IPS-15b (cell line): ENCODE measurements at regions not wholly inside any gene's neighbourhood (a gene's known extent, or its start where the extent isn't known, plus 50 kb on each side); places are given as distances from the start of the nearest gene placed in this dataset.

Experiments used
- H3K27me3 ChIP-seq: one replicate; pipeline ENCODE4 v1.6.1; 2013; ENCODE audit warnings: low read length; ENCODE audit not compliant: control insufficient read depth, insufficient read depth
- H3K36me3 ChIP-seq: one replicate; pipeline ENCODE4 v1.6.1; 2013; ENCODE audit warnings: low read length; ENCODE audit not compliant: control insufficient read depth, insufficient read depth
- H3K4me1 ChIP-seq: one replicate; pipeline ENCODE4 v1.6.1; 2013; ENCODE audit warnings: mild to moderate bottlenecking, low read length; ENCODE audit not compliant: control insufficient read depth, insufficient read depth
- H3K4me3 ChIP-seq: one replicate; pipeline ENCODE4 v1.5.1; 2013; ENCODE audit warnings: low read depth, low read length
- H3K9ac ChIP-seq: one replicate; pipeline ENCODE4 v1.6.1; 2013; ENCODE audit warnings: low read depth, mild to moderate bottlenecking, low read length
- H3K9me3 ChIP-seq: one replicate; pipeline ENCODE4 v1.6.1; 2013; ENCODE audit warnings: mild to moderate bottlenecking, low read length; ENCODE audit not compliant: control insufficient read depth, insufficient read depth

- H3K27me3 ChIP-seq = no peaks in the 10 kb centered on the region
- no peaks in the 10 kb centered on the region for H3K9me3 ChIP-seq
- H3K4me3 ChIP-seq = no peak overlapping the region
- no peaks in the 10 kb centered on the region for H3K4me1 ChIP-seq
- H3K9ac ChIP-seq = no peak overlapping the region
- no peaks in the 10 kb centered on the region for H3K36me3 ChIP-seq
Measured at GRCh38 chr1:30636621-30637020, 86.8 kb downstream of the MATN1 start.

- no peaks in the 10 kb centered on the region for H3K27me3 ChIP-seq
- no peak overlapping the region for H3K9ac ChIP-seq
- H3K4me3 ChIP-seq = no peak overlapping the region
- H3K4me1 ChIP-seq = no peaks in the 10 kb centered on the region
- no peaks in the 10 kb centered on the region for H3K9me3 ChIP-seq
- no peaks in the 10 kb centered on the region for H3K36me3 ChIP-seq
Measured at GRCh38 chr1:30635391-30635975, 87.9 kb downstream of the MATN1 start.

- no peak overlapping the region for H3K4me3 ChIP-seq
- H3K4me1 ChIP-seq = no peaks in the 10 kb centered on the region
- no peaks in the 10 kb centered on the region for H3K9me3 ChIP-seq
- no peaks in the 10 kb centered on the region for H3K36me3 ChIP-seq
- H3K27me3 ChIP-seq = no peaks in the 10 kb centered on the region
- no peak overlapping the region for H3K9ac ChIP-seq
Measured at GRCh38 chr1:30634507-30634906, 88.9 kb downstream of the MATN1 start.

GRCh38 chr1:30633294-30633693 lies 90.1 kb downstream of the MATN1 start:
- no peaks in the 10 kb centered on the region for H3K4me1 ChIP-seq
- no peak overlapping the region for H3K4me3 ChIP-seq
- H3K36me3 ChIP-seq = no peaks in the 10 kb centered on the region
- no peak overlapping the region for H3K9ac ChIP-seq
- no peaks in the 10 kb centered on the region for H3K9me3 ChIP-seq
- no peaks in the 10 kb centered on the region for H3K27me3 ChIP-seq

GRCh38 chr1:30632481-30632880 lies 90.9 kb downstream of the MATN1 start:
- Histone ChIP-seq H3K27me3 (no peaks in the 10 kb centered on the region), H3K9ac (no peak overlapping the region), H3K4me1 (no peaks in the 10 kb centered on the region), H3K9me3 (no peaks in the 10 kb centered on the region), H3K36me3 (no peaks in the 10 kb centered on the region), H3K4me3 (no peak overlapping the region)

GRCh38 chr1:30631700-30632099 lies 91.7 kb downstream of the MATN1 start:
- Histone ChIP-seq H3K27me3 (no peaks in the 10 kb centered on the region), H3K36me3 (no peaks in the 10 kb centered on the region), H3K9ac (no peak overlapping the region), H3K4me3 (no peak overlapping the region), H3K4me1 (no peaks in the 10 kb centered on the region), H3K9me3 (no peaks in the 10 kb centered on the region)

GRCh38 chr1:30629501-30629900 lies 93.9 kb downstream of the MATN1 start:
- H3K9me3 ChIP-seq = no peaks in the 10 kb centered on the region

GRCh38 chr1:30627994-30628393 lies 95.4 kb downstream of the MATN1 start:
- Histone ChIP-seq H3K27me3 (no peaks in the 10 kb centered on the region), H3K9ac (no peak overlapping the region), H3K36me3 (no peaks in the 10 kb centered on the region), H3K4me3 (no peak overlapping the region), H3K9me3 (no peaks in the 10 kb centered on the region), H3K4me1 (no peaks in the 10 kb centered on the region)

More at GRCh38 chr1:30629501-30629900, 93.9 kb downstream of the MATN1 start:
- no peak overlapping the region for H3K4me3 ChIP-seq
- no peaks in the 10 kb centered on the region for H3K4me1 ChIP-seq
- H3K36me3 ChIP-seq = no peaks in the 10 kb centered on the region
- no peaks in the 10 kb centered on the region for H3K27me3 ChIP-seq
- no peak overlapping the region for H3K9ac ChIP-seq

GRCh38 chr1:30627206-30627605 lies 96.2 kb downstream of the MATN1 start:
- H3K4me1 ChIP-seq = no peaks in the 10 kb centered on the region
- H3K4me3 ChIP-seq = no peak overlapping the region
- H3K9ac ChIP-seq = no peak overlapping the region
- no peaks in the 10 kb centered on the region for H3K27me3 ChIP-seq
- no peaks in the 10 kb centered on the region for H3K9me3 ChIP-seq
- no peaks in the 10 kb centered on the region for H3K36me3 ChIP-seq

- no peak overlapping the region for H3K9ac ChIP-seq
- H3K4me3 ChIP-seq = no peak overlapping the region
- H3K27me3 ChIP-seq = no peaks in the 10 kb centered on the region
Measured at GRCh38 chr1:30623431-30623830, 100.0 kb downstream of the MATN1 start.

GRCh38 chr1:30619619-30620018 lies 103.8 kb downstream of the MATN1 start:
- H3K9ac ChIP-seq = no peak overlapping the region
- no peaks in the 10 kb centered on the region for H3K9me3 ChIP-seq
- H3K4me1 ChIP-seq = no peaks in the 10 kb centered on the region
- H3K36me3 ChIP-seq = no peaks in the 10 kb centered on the region
- H3K4me3 ChIP-seq = no peak overlapping the region
- no peaks in the 10 kb centered on the region for H3K27me3 ChIP-seq

More at GRCh38 chr1:30623431-30623830, 100.0 kb downstream of the MATN1 start:
- H3K4me1 ChIP-seq = no peaks in the 10 kb centered on the region
- H3K36me3 ChIP-seq = no peaks in the 10 kb centered on the region
- no peaks in the 10 kb centered on the region for H3K9me3 ChIP-seq

- H3K4me3 ChIP-seq = no peak overlapping the region
- no peaks in the 10 kb centered on the region for H3K36me3 ChIP-seq
- H3K9ac ChIP-seq = no peak overlapping the region
- H3K27me3 ChIP-seq = no peaks in the 10 kb centered on the region
- no peaks in the 10 kb centered on the region for H3K4me1 ChIP-seq
- H3K9me3 ChIP-seq = no peaks in the 10 kb centered on the region
Measured at GRCh38 chr1:30618335-30618747, 105.0 kb downstream of the MATN1 start.
